Suprapubic skin (tissue), 4 donors: ENCODE measurements at regions not wholly inside any gene's neighbourhood (a gene's known extent, or its start where the extent isn't known, plus 50 kb on each side); places are given as distances from the start of the nearest gene placed in this dataset.

Experiments used
- DNase-seq, 2 donors: peaks; one replicate each; pipeline ENCODE4 v3.0.0-alpha.2; 2019; ENCODE audit warnings: low spot score in 2 of 2
- H3K27ac ChIP-seq: fragments of 200-600 bp; sonication (generic); one replicate; pipeline ENCODE4 v1.5.1; 2019
- H3K27me3 ChIP-seq: fragments of 200-600 bp; sonication (generic); one replicate; pipeline ENCODE4 v1.5.1; 2019
- H3K36me3 ChIP-seq: fragments of 200-600 bp; sonication (generic); one replicate; pipeline ENCODE4 v1.5.1; 2019
- H3K4me1 ChIP-seq: fragments of 200-600 bp; sonication (generic); one replicate; pipeline ENCODE4 v1.5.1; 2019
- H3K4me3 ChIP-seq: fragments of 200-600 bp; sonication (generic); one replicate; pipeline ENCODE4 v1.5.1; 2019; ENCODE audit warnings: mild to moderate bottlenecking
- H3K9me3 ChIP-seq: fragments of 200-600 bp; sonication (generic); one replicate; pipeline ENCODE4 v1.5.1; 2019
- CTCF ChIP-seq, 2 donors: fragments of 200-600 bp in 1 of 2; fragments of 450-650 bp in 1 of 2; sonication (generic) in 1 of 2; IDR thresholded peaks; one replicate each; pipeline ENCODE4 v1.5.1; 2016 to 2019; ENCODE audit warnings: antibody characterized with exemption in 2 of 2, mild to moderate bottlenecking in 1 of 2, moderate library complexity in 1 of 2
- EP300 ChIP-seq: sonication (generic); formaldehyde crosslinking; IDR thresholded peaks from one replicate; pipeline ENCODE4 v1.6.1; 2017; ENCODE audit warnings: antibody characterized with exemption
- POLR2A ChIP-seq, 2 donors: fragments of 450-650 bp; IDR thresholded peaks; one replicate each; pipeline ENCODE4 v1.6.1; 2017; ENCODE audit warnings: antibody characterized with exemption in 2 of 2, mild to moderate bottlenecking in 2 of 2, moderate library complexity in 2 of 2
- POLR2AphosphoS5 ChIP-seq, 3 donors: sonication (generic); formaldehyde crosslinking; IDR thresholded peaks; one replicate each; pipeline ENCODE4 v1.6.1; 2017; ENCODE audit warnings: antibody characterized with exemption in 3 of 3
- WGBS: methylation state at CpG from one replicate; pipeline ENCODE4 v1.1.5; 2018; 5-methylcytosine and 5-hydroxymethylcytosine counted together

DNA sequence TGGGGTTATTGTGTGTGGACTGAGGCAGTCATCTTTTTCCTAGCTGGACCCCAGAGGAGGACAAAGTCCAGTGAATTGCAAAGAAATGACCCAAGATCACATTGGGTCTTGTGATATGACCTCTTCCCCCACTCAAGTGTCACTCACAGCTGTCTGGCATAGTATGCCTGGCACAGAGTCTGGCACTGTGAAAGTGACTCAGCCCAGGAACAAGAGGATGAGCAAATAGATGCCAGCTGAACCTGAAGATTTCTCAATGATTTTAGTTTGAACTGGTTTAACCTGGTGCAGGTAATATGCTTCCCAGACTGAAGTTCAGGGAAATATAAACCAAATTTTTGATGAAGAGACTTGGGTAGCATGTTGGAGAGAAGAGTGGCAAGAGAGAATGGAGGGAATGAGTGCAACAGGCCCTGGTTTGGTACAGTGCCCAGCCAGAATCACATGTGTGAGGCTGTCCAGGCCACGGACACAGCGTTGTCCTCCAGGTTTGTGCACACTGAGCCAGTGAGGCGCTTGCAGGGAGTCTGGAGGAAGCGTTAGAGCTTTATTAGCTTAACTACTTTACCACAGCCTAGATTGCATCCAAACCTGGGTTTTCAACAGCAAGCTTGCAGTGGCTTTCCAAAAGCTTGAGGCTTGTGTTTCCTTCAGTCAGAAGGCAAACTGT is 332.9 kb downstream of the NUAK1 start:
- no peak for DNase-seq
- no peaks in the 10 kb centered on the region for H3K9me3 ChIP-seq
- no peaks in the 10 kb centered on the region for H3K36me3 ChIP-seq
- no peak for TF ChIP-seq POLR2A (IDR thresholded peaks at IDR 0.05)
- TF ChIP-seq CTCF (IDR thresholded peaks at IDR 0.05): no peak
- TF ChIP-seq POLR2AphosphoS5 (IDR thresholded peaks at IDR 0.05): no peak
- no peak for TF ChIP-seq EP300
- WGBS: 72% methylated on average over 4 of the region's 4 CpGs
- no peak overlapping the region for H3K27ac ChIP-seq
- H3K27me3 ChIP-seq: no peaks in the 10 kb centered on the region
- peaks cover 8% of the 10 kb centered on the region for H3K4me1 ChIP-seq
- H3K4me3 ChIP-seq: no peak overlapping the region

GRCh38 chr12:105806400-105806770 is 332.4 kb downstream of the NUAK1 start:
- Histone ChIP-seq H3K4me1 (peaks cover 8% of the 10 kb centered on the region), H3K9me3 (no peaks in the 10 kb centered on the region), H3K27me3 (no peaks in the 10 kb centered on the region), H3K27ac (no peak overlapping the region), H3K36me3 (no peaks in the 10 kb centered on the region), H3K4me3 (no peak overlapping the region)
- WGBS: 95% methylated on average over 2 of the region's 2 CpGs
- no peak for TF ChIP-seq POLR2AphosphoS5 (IDR thresholded peaks at IDR 0.05)
- TF ChIP-seq POLR2A (IDR thresholded peaks at IDR 0.05): no peak
- no peak for TF ChIP-seq CTCF (IDR thresholded peaks at IDR 0.05)
- no peak for TF ChIP-seq EP300
- no peak for DNase-seq

GRCh38 chr12:105812366-105812765 is 326.4 kb downstream of the NUAK1 start:
- Histone ChIP-seq H3K9me3 (no peaks in the 10 kb centered on the region), H3K36me3 (no peaks in the 10 kb centered on the region), H3K27me3 (no peaks in the 10 kb centered on the region), H3K4me3 (no peak overlapping the region), H3K27ac (no peak overlapping the region), H3K4me1 (no peaks in the 10 kb centered on the region)
- no peak for TF ChIP-seq POLR2A (IDR thresholded peaks at IDR 0.05)
- no peak for TF ChIP-seq CTCF (IDR thresholded peaks at IDR 0.05)
- TF ChIP-seq POLR2AphosphoS5 (IDR thresholded peaks at IDR 0.05): no peak
- TF ChIP-seq EP300: no peak
- WGBS: 33% methylated on average over 1 of the region's 1 CpG
- DNase-seq: no peak

DNA sequence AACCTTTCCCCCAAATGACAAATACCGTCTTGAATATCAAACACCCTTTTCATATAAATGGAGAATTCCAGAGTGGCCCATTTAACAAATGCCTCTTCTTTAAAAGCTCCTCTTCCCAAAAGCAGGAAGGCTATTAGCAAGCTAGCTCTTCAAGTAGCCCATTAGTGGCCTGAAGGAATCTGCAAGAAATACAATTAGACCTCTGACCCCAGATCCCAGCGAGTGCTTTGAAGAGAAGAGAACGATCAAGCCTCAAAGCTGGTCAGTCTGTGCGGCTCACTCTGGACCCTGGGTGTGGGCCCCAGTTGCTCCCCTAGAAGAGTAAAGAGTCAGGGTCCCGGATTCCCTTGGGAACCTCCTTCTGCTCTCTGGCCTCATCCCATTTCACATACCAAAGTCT is 325.6 kb downstream of the NUAK1 start:
- H3K36me3 ChIP-seq: no peaks in the 10 kb centered on the region
- no peaks in the 10 kb centered on the region for H3K27me3 ChIP-seq
- H3K4me1 ChIP-seq: no peaks in the 10 kb centered on the region
- 78% methylated on average over 5 of the region's 5 CpGs for WGBS
- no peaks in the 10 kb centered on the region for H3K9me3 ChIP-seq
- H3K4me3 ChIP-seq: no peak overlapping the region
- H3K27ac ChIP-seq: no peak overlapping the region
- no peak for DNase-seq
- TF ChIP-seq POLR2A (IDR thresholded peaks at IDR 0.05) (no peak), CTCF (IDR thresholded peaks at IDR 0.05) (no peak), EP300 (no peak), POLR2AphosphoS5 (IDR thresholded peaks at IDR 0.05) (no peak)

DNA sequence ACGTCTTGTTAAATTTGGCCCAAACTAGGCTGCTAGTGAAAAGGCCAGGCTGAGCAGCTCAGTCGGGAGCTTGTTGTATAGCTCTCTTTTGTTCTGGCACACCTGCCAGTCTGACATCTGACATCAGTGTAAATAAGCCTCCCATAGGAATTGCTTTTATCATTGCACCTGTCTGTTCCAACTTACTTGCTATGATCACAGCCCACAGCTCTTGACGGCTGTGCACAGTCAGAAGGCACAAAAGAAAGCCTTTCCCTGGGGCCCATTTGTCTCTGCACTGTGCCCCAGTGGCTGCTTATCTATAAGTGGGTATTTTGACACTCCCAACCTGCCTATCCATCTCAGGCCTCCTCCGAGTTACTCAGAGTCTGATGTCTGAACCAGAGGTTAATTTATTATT is 324.5 kb downstream of the NUAK1 start:
- 95% methylated on average over 4 of the region's 4 CpGs for WGBS
- no peaks in the 10 kb centered on the region for H3K36me3 ChIP-seq

More for the DNA sequence above, 324.5 kb downstream of the NUAK1 start:
- no peaks in the 10 kb centered on the region for H3K27me3 ChIP-seq
- no peak for DNase-seq
- H3K4me3 ChIP-seq: no peak overlapping the region
- no peak overlapping the region for H3K27ac ChIP-seq
- no peaks in the 10 kb centered on the region for H3K9me3 ChIP-seq
- no peaks in the 10 kb centered on the region for H3K4me1 ChIP-seq
- TF ChIP-seq POLR2A (IDR thresholded peaks at IDR 0.05) (no peak), CTCF (IDR thresholded peaks at IDR 0.05) (no peak), POLR2AphosphoS5 (IDR thresholded peaks at IDR 0.05) (no peak), EP300 (no peak)
